HEK293 (cell line): ENCODE measurements at regions not wholly inside any gene's neighbourhood (a gene's known extent, or its start where the extent isn't known, plus 50 kb on each side); places are given as distances from the start of the nearest gene placed in this dataset.
A peak's percentile ranks its signal among the peaks of the same experiment; 100 is the strongest.

Experiments
- BCL11A ChIP-seq: fragments of 450-650 bp; formaldehyde crosslinking; IDR thresholded peaks from 2 replicates; pipeline ENCODE4 v1.5.1; 2016; ENCODE audit warnings: low read depth, missing biosample characterization, missing genetic modification characterization
- GLI2 ChIP-seq: fragments of 450-650 bp; formaldehyde crosslinking; IDR thresholded peaks from 2 replicates; pipeline ENCODE4; 2017; ENCODE audit warnings: missing biosample characterization, missing genetic modification characterization, low read depth, borderline replicate concordance
- MYNN ChIP-seq: fragments of 450-650 bp; formaldehyde crosslinking; IDR thresholded peaks from 2 replicates; pipeline ENCODE4 v1.5.1; 2016; ENCODE audit warnings: missing biosample characterization, missing genetic modification characterization, borderline replicate concordance
- TRIM28 ChIP-seq: IDR thresholded peaks from 2 replicates; pipeline ENCODE4 v1.6.1; 2011; ENCODE audit warnings: low read length, control low read depth, borderline replicate concordance
- WT1 ChIP-seq: fragments of 450-650 bp; formaldehyde crosslinking; IDR thresholded peaks from 2 replicates; pipeline ENCODE4 v1.5.1; 2016; ENCODE audit warnings: missing biosample characterization, missing genetic modification characterization
- ZBTB21 ChIP-seq: fragments of 450-650 bp; formaldehyde crosslinking; IDR thresholded peaks from 2 replicates; pipeline ENCODE4 v1.5.1; 2017; ENCODE audit warnings: missing biosample characterization, missing genetic modification characterization
- ZBTB7A ChIP-seq: fragments of 450-650 bp; formaldehyde crosslinking; IDR thresholded peaks from 2 replicates; pipeline ENCODE4 v1.5.1; 2016; ENCODE audit warnings: low read depth, missing biosample characterization, missing genetic modification characterization
- ZNF146 ChIP-seq: fragments of 450-650 bp; formaldehyde crosslinking; IDR thresholded peaks from 2 replicates; pipeline ENCODE4 v1.5.1; 2016; ENCODE audit warnings: missing biosample characterization, missing genetic modification characterization
- ZNF24 ChIP-seq: fragments of 450-650 bp; formaldehyde crosslinking; IDR thresholded peaks from 2 replicates; pipeline ENCODE4 v1.5.1; 2016; ENCODE audit warnings: missing biosample characterization, missing genetic modification characterization
- ZNF302 ChIP-seq: fragments of 450-650 bp; formaldehyde crosslinking; IDR thresholded peaks from 2 replicates; pipeline ENCODE4 v1.5.1; 2016; ENCODE audit warnings: missing biosample characterization, missing genetic modification characterization, low read depth
- ZNF404 ChIP-seq: fragments of 450-650 bp; formaldehyde crosslinking; IDR thresholded peaks from 2 replicates; pipeline ENCODE4 v1.5.1; 2017; ENCODE audit warnings: missing biosample characterization, missing genetic modification characterization
- ZNF514 ChIP-seq: fragments of 450-650 bp; formaldehyde crosslinking; IDR thresholded peaks from 2 replicates; pipeline ENCODE4 v1.5.1; 2016; ENCODE audit warnings: missing biosample characterization, missing genetic modification characterization
- ZNF529 ChIP-seq: fragments of 450-650 bp; formaldehyde crosslinking; IDR thresholded peaks from 2 replicates; pipeline ENCODE4 v1.5.1; 2017; ENCODE audit warnings: missing genetic modification characterization, missing biosample characterization; ENCODE audit not compliant: insufficient replicate concordance
- ZNF654 ChIP-seq: fragments of 450-650 bp; formaldehyde crosslinking; IDR thresholded peaks from 2 replicates; pipeline ENCODE4 v1.5.1; 2016; ENCODE audit warnings: low read depth, missing biosample characterization, missing genetic modification characterization
- ZNF658 ChIP-seq: fragments of 450-650 bp; formaldehyde crosslinking; IDR thresholded peaks from 2 replicates; pipeline ENCODE4; 2016; ENCODE audit warnings: missing biosample characterization, missing genetic modification characterization
- ZNF776 ChIP-seq: fragments of 450-650 bp; formaldehyde crosslinking; IDR thresholded peaks from 2 replicates; pipeline ENCODE4 v1.5.0; 2017; ENCODE audit warnings: missing biosample characterization, missing genetic modification characterization, borderline replicate concordance
- ZSCAN30 ChIP-seq: fragments of 450-650 bp; IDR thresholded peaks from 2 replicates; pipeline ENCODE4 v1.5.1; 2018; ENCODE audit warnings: missing biosample characterization, mild to moderate bottlenecking, missing genetic modification characterization, moderate library complexity
- TF ChIP-seq, protein P1 (sequence below): fragments of 450-650 bp; formaldehyde crosslinking; IDR thresholded peaks from 2 replicates; pipeline ENCODE4 v1.5.1; 2017; ENCODE audit warnings: missing biosample characterization, mild to moderate bottlenecking, missing genetic modification characterization, moderate library complexity
- TF ChIP-seq, protein P2 (sequence below): fragments of 450-650 bp; formaldehyde crosslinking; IDR thresholded peaks from 2 replicates; pipeline ENCODE4 v1.5.1; 2016; ENCODE audit warnings: missing biosample characterization, missing genetic modification characterization
- TF ChIP-seq, protein P3 (sequence below): fragments of 450-650 bp; formaldehyde crosslinking; IDR thresholded peaks from 2 replicates; pipeline ENCODE4 v1.5.1; 2016; ENCODE audit warnings: missing biosample characterization, missing genetic modification characterization
- TF ChIP-seq, protein P4 (sequence below): fragments of 450-650 bp; formaldehyde crosslinking; IDR thresholded peaks from 2 replicates; pipeline ENCODE4 v1.5.1; 2016; ENCODE audit warnings: missing biosample characterization, missing genetic modification characterization, borderline replicate concordance
- TF ChIP-seq, protein P5 (sequence below): fragments of 450-650 bp; formaldehyde crosslinking; IDR thresholded peaks from 2 replicates; pipeline ENCODE4 v1.5.1; 2016; ENCODE audit warnings: missing biosample characterization, missing genetic modification characterization, low read depth
- TF ChIP-seq, protein P6 (sequence below): fragments of 450-650 bp; formaldehyde crosslinking; IDR thresholded peaks from 2 replicates; pipeline ENCODE4; 2016; ENCODE audit warnings: missing biosample characterization, missing genetic modification characterization
- TF ChIP-seq, protein P7 (sequence below): fragments of 450-650 bp; formaldehyde crosslinking; IDR thresholded peaks from 2 replicates; pipeline ENCODE4 v1.5.1; 2016; ENCODE audit warnings: missing biosample characterization, missing genetic modification characterization
- TF ChIP-seq, protein P8 (sequence below): fragments of 450-650 bp; formaldehyde crosslinking; IDR thresholded peaks from 2 replicates; pipeline ENCODE4 v1.5.1; 2016; ENCODE audit warnings: missing biosample characterization, missing genetic modification characterization

DNA sequence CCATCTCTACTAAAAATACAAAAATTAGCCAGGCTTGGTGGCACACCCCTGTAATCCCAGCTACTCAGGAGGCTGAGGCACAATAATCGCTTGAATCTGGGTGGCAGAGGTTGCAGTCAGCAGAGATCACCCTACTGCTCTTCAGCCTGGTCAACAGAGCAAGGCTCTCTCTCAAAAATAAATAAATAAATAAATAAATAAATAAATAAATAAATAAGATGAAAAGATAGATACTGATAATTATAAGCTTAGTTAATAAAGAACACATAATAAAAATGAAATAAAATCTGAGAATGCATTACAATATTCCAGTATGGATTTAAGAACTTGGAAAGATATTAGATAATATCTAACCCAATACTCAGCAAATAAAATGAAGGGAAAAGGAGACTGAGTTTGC, 235.9 kb upstream of the DAB1 start (continued):
- TF ChIP-seq, protein P1, sequence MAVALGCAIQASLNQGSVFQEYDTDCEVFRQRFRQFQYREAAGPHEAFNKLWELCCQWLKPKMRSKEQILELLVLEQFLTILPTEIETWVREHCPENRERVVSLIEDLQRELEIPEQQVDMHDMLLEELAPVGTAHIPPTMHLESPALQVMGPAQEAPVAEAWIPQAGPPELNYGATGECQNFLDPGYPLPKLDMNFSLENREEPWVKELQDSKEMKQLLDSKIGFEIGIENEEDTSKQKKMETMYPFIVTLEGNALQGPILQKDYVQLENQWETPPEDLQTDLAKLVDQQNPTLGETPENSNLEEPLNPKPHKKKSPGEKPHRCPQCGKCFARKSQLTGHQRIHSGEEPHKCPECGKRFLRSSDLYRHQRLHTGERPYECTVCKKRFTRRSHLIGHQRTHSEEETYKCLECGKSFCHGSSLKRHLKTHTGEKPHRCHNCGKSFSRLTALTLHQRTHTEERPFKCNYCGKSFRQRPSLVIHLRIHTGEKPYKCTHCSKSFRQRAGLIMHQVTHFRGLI (tag by site-specific recombination): no peak
- no peak; the same call in 1 of the 2 replicates for TF ChIP-seq GLI2 (tag by site-specific recombination)
- peak; percentile 36 for TF ChIP-seq ZNF654 (tag by site-specific recombination)
- no peak for TF ChIP-seq ZNF776 (tag by site-specific recombination)
- TF ChIP-seq ZSCAN30: no peak
- no peak for TF ChIP-seq ZNF658 (tag by site-specific recombination)
- TF ChIP-seq, protein P2, sequence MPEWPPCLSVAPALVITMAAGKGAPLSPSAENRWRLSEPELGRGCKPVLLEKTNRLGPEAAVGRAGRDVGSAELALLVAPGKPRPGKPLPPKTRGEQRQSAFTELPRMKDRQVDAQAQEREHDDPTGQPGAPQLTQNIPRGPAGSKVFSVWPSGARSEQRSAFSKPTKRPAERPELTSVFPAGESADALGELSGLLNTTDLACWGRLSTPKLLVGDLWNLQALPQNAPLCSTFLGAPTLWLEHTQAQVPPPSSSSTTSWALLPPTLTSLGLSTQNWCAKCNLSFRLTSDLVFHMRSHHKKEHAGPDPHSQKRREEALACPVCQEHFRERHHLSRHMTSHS (tag by site-specific recombination): no peak
- TF ChIP-seq, protein P3, sequence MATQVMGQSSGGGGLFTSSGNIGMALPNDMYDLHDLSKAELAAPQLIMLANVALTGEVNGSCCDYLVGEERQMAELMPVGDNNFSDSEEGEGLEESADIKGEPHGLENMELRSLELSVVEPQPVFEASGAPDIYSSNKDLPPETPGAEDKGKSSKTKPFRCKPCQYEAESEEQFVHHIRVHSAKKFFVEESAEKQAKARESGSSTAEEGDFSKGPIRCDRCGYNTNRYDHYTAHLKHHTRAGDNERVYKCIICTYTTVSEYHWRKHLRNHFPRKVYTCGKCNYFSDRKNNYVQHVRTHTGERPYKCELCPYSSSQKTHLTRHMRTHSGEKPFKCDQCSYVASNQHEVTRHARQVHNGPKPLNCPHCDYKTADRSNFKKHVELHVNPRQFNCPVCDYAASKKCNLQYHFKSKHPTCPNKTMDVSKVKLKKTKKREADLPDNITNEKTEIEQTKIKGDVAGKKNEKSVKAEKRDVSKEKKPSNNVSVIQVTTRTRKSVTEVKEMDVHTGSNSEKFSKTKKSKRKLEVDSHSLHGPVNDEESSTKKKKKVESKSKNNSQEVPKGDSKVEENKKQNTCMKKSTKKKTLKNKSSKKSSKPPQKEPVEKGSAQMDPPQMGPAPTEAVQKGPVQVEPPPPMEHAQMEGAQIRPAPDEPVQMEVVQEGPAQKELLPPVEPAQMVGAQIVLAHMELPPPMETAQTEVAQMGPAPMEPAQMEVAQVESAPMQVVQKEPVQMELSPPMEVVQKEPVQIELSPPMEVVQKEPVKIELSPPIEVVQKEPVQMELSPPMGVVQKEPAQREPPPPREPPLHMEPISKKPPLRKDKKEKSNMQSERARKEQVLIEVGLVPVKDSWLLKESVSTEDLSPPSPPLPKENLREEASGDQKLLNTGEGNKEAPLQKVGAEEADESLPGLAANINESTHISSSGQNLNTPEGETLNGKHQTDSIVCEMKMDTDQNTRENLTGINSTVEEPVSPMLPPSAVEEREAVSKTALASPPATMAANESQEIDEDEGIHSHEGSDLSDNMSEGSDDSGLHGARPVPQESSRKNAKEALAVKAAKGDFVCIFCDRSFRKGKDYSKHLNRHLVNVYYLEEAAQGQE (tag by site-specific recombination): peak; percentile 75
- no peak for TF ChIP-seq ZNF302 (tag by site-specific recombination)
- TF ChIP-seq ZNF514: 0 out of 2 replicates have a peak, but pooled peaks have one; percentile 61
- TF ChIP-seq, protein P4, sequence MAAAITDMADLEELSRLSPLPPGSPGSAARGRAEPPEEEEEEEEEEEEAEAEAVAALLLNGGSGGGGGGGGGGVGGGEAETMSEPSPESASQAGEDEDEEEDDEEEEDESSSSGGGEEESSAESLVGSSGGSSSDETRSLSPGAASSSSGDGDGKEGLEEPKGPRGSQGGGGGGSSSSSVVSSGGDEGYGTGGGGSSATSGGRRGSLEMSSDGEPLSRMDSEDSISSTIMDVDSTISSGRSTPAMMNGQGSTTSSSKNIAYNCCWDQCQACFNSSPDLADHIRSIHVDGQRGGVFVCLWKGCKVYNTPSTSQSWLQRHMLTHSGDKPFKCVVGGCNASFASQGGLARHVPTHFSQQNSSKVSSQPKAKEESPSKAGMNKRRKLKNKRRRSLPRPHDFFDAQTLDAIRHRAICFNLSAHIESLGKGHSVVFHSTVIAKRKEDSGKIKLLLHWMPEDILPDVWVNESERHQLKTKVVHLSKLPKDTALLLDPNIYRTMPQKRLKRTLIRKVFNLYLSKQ (tag by site-specific recombination): peak; percentile 92
- TF ChIP-seq ZBTB7A (tag by site-specific recombination): no peak
- peak; percentile 79; the same call in 1 of the 2 replicates for TF ChIP-seq ZNF404 (tag by site-specific recombination)
- TF ChIP-seq WT1 (tag by site-specific recombination): no peak
- peak; percentile 61 for TF ChIP-seq ZNF529 (tag by site-specific recombination)
- TF ChIP-seq ZBTB21 (tag by site-specific recombination): peak; percentile 43; the same call in 1 of the 2 replicates
- TF ChIP-seq, protein P5, sequence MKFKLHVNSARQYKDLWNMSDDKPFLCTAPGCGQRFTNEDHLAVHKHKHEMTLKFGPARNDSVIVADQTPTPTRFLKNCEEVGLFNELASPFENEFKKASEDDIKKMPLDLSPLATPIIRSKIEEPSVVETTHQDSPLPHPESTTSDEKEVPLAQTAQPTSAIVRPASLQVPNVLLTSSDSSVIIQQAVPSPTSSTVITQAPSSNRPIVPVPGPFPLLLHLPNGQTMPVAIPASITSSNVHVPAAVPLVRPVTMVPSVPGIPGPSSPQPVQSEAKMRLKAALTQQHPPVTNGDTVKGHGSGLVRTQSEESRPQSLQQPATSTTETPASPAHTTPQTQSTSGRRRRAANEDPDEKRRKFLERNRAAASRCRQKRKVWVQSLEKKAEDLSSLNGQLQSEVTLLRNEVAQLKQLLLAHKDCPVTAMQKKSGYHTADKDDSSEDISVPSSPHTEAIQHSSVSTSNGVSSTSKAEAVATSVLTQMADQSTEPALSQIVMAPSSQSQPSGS (tag by site-specific recombination): no peak
- TF ChIP-seq, protein P6, sequence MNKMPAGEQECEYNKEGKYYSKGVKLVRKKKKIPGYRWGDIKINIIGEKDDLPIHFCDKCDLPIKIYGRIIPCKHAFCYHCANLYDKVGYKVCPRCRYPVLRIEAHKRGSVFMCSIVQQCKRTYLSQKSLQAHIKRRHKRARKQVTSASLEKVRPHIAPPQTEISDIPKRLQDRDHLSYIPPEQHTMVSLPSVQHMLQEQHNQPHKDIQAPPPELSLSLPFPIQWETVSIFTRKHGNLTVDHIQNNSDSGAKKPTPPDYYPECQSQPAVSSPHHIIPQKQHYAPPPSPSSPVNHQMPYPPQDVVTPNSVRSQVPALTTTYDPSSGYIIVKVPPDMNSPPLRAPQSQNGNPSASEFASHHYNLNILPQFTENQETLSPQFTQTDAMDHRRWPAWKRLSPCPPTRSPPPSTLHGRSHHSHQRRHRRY (tag by site-specific recombination): no peak
- no peak for TF ChIP-seq BCL11A (tag by site-specific recombination)
- TF ChIP-seq ZNF24 (tag by site-specific recombination): no peak
- TF ChIP-seq, protein P7, sequence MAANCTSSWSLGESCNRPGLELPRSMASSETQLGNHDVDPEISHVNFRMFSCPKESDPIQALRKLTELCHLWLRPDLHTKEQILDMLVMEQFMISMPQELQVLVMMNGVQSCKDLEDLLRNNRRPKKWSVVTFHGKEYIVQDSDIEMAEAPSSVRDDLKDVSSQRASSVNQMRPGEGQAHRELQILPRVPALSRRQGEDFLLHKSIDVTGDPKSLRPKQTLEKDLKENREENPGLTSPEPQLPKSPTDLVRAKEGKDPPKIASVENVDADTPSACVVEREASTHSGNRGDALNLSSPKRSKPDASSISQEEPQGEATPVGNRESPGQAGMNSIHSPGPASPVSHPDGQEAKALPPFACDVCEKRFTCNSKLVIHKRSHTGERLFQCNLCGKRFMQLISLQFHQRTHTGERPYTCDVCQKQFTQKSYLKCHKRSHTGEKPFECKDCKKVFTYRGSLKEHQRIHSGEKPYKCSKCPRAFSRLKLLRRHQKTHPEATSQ (tag by site-specific recombination): no peak
- TF ChIP-seq, protein P8, sequence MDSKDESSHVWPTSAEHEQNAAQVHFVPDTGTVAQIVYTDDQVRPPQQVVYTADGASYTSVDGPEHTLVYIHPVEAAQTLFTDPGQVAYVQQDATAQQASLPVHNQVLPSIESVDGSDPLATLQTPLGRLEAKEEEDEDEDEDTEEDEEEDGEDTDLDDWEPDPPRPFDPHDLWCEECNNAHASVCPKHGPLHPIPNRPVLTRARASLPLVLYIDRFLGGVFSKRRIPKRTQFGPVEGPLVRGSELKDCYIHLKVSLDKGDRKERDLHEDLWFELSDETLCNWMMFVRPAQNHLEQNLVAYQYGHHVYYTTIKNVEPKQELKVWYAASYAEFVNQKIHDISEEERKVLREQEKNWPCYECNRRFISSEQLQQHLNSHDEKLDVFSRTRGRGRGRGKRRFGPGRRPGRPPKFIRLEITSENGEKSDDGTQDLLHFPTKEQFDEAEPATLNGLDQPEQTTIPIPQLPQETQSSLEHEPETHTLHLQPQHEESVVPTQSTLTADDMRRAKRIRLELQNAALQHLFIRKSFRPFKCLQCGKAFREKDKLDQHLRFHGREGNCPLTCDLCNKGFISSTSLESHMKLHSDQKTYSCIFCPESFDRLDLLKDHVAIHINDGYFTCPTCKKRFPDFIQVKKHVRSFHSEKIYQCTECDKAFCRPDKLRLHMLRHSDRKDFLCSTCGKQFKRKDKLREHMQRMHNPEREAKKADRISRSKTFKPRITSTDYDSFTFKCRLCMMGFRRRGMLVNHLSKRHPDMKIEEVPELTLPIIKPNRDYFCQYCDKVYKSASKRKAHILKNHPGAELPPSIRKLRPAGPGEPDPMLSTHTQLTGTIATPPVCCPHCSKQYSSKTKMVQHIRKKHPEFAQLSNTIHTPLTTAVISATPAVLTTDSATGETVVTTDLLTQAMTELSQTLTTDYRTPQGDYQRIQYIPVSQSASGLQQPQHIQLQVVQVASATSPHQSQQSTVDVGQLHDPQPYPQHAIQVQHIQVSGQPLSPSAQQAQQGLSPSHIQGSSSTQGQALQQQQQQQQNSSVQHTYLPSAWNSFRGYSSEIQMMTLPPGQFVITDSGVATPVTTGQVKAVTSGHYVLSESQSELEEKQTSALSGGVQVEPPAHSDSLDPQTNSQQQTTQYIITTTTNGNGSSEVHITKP: no peak
- TF ChIP-seq MYNN: no peak
- TF ChIP-seq TRIM28: no peak
- no peak for TF ChIP-seq ZNF146 (tag by site-specific recombination)
